Testis (tissue), 2 donors: ENCODE measurements at regions not wholly inside any gene's neighbourhood (a gene's known extent, or its start where the extent isn't known, plus 50 kb on each side); places are given as distances from the start of the nearest gene placed in this dataset.

ENCODE experiments used
- DNase-seq: peaks from one replicate; pipeline ENCODE4 v3.0.0-alpha.2; 2019
- H3K27ac ChIP-seq, 2 donors: fragments of 200-600 bp; sonication (generic); one replicate each; pipeline ENCODE4 v1.5.1; 2019
- H3K27me3 ChIP-seq: fragments of 200-600 bp; sonication (generic); one replicate; pipeline ENCODE4 v1.5.1; 2019
- H3K36me3 ChIP-seq: fragments of 200-600 bp; sonication (generic); one replicate; pipeline ENCODE4 v1.5.1; 2017; ENCODE audit warnings: low read depth; ENCODE audit errors: missing control alignments
- H3K4me1 ChIP-seq: fragments of 200-600 bp; sonication (generic); one replicate; pipeline ENCODE4 v1.5.1; 2019
- H3K4me3 ChIP-seq, 2 donors: fragments of 200-600 bp; sonication (generic); one replicate each; pipeline ENCODE4 v1.5.1; 2017 to 2019
- H3K9me3 ChIP-seq: fragments of 200-600 bp; sonication (generic); one replicate; pipeline ENCODE4 v1.5.1; 2017
- POLR2A ChIP-seq: fragments of 450-650 bp; IDR thresholded peaks from one replicate; pipeline ENCODE4 v1.6.1; 2017; ENCODE audit warnings: antibody characterized with exemption, mild to moderate bottlenecking, moderate library complexity
- WGBS, 2 donors: methylation state at CpG; one replicate each; pipeline ENCODE4 v1.1.5; 2018; 5-methylcytosine and 5-hydroxymethylcytosine counted together
- intact Hi-C: fragments of 100-400 bp; cut with DNase I; formaldehyde crosslinking; loops from one replicate; pipeline ENCODE4 v1.15.1; 2023; ENCODE audit warnings: low total_unique reads
- TF ChIP-seq, protein P1 (sequence below), 3 experiments: fragments of 450-650 bp in 2 of 3; fragments of 200-600 bp in 1 of 3; sonication (generic) in 1 of 3; IDR thresholded peaks; one replicate each; pipeline ENCODE4 v1.5.1; 2016 to 2019; ENCODE audit warnings: antibody characterized with exemption in 3 of 3, mild to moderate bottlenecking in 2 of 3, moderate library complexity in 1 of 3

- TF ChIP-seq, protein P1, sequence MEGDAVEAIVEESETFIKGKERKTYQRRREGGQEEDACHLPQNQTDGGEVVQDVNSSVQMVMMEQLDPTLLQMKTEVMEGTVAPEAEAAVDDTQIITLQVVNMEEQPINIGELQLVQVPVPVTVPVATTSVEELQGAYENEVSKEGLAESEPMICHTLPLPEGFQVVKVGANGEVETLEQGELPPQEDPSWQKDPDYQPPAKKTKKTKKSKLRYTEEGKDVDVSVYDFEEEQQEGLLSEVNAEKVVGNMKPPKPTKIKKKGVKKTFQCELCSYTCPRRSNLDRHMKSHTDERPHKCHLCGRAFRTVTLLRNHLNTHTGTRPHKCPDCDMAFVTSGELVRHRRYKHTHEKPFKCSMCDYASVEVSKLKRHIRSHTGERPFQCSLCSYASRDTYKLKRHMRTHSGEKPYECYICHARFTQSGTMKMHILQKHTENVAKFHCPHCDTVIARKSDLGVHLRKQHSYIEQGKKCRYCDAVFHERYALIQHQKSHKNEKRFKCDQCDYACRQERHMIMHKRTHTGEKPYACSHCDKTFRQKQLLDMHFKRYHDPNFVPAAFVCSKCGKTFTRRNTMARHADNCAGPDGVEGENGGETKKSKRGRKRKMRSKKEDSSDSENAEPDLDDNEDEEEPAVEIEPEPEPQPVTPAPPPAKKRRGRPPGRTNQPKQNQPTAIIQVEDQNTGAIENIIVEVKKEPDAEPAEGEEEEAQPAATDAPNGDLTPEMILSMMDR (IDR thresholded peaks at IDR 0.05): no peak
- intact Hi-C loops: no loop called here
- H3K36me3 ChIP-seq: no peaks in the 10 kb centered on the region
- no peaks in the 10 kb centered on the region for H3K4me1 ChIP-seq
- no peak overlapping the region for H3K27ac ChIP-seq
- H3K9me3 ChIP-seq: no peaks in the 10 kb centered on the region
- DNase-seq: no peak
- H3K27me3 ChIP-seq: no peaks in the 10 kb centered on the region
- 57 to 100% methylated on average over 2 of the region's 2 CpGs for WGBS, 2 donors
- H3K4me3 ChIP-seq: no peak overlapping the region
These were observed 267.2 kb downstream of the FBXO8 start for GRCh38 chr4:174016251-174016650.

- H3K9me3 ChIP-seq: no peaks in the 10 kb centered on the region
- intact Hi-C loops: no loop called here
- DNase-seq: no peak
- H3K4me1 ChIP-seq: no peaks in the 10 kb centered on the region
- H3K36me3 ChIP-seq: no peaks in the 10 kb centered on the region
- H3K27ac ChIP-seq: no peak overlapping the region
- no peak overlapping the region for H3K4me3 ChIP-seq
- H3K27me3 ChIP-seq: no peaks in the 10 kb centered on the region
- TF ChIP-seq, protein P1 (IDR thresholded peaks at IDR 0.05): no peak
- TF ChIP-seq POLR2A: no peak
These were observed 270.6 kb downstream of the FBXO8 start for GRCh38 chr4:174012886-174013259.

DNA sequence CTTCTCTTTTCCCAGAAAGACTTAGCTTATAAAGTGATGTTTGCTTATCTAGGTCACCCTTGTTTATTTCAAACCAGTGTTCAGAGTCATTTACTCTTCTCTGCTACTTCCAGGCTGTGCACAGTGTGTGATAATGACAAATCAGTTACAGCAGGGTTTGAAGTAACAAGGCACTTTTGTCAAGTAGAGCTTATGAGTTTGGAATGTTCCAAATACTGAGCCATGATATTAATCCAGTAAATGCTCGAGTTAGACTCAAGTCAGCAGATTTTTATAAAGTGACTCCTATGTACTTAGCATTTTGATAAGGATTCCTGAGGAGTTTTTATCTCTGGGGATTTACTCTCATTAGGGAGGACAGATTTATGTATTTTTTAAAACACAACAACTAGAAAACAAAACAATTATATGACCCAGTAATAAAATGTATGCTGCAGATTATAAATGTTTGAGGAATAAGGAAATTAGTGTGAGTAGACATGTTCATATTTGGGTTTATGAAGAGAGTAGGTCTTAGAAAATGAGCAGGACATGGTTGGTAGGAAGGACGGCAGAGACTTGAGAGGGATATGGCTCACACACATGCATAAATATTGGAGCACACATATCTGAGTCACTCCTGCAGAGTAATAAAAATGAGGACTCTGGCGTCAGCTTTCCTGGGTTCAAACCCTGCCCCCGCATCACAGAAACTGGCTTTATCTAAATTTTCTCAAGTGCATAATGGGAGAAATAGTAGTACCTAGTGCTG is 271.2 kb downstream of the FBXO8 start:
- no peaks in the 10 kb centered on the region for H3K9me3 ChIP-seq
- H3K27me3 ChIP-seq: no peaks in the 10 kb centered on the region
- 59 to 60% methylated on average over 4 of the region's 4 CpGs for WGBS, 2 donors
- intact Hi-C loops: no loop called here
- no peak overlapping the region for H3K27ac ChIP-seq
- H3K4me3 ChIP-seq: no peak overlapping the region
- no peaks in the 10 kb centered on the region for H3K36me3 ChIP-seq
- TF ChIP-seq, protein P1 (IDR thresholded peaks at IDR 0.05): no peak
- TF ChIP-seq POLR2A: no peak
- DNase-seq: no peak
- H3K4me1 ChIP-seq: no peaks in the 10 kb centered on the region

GRCh38 chr4:174010547-174010946 is 272.9 kb downstream of the FBXO8 start:
- Histone ChIP-seq H3K4me1 (no peaks in the 10 kb centered on the region), H3K9me3 (no peaks in the 10 kb centered on the region), H3K27ac (no peak overlapping the region), H3K27me3 (no peaks in the 10 kb centered on the region), H3K4me3 (no peak overlapping the region), H3K36me3 (no peaks in the 10 kb centered on the region)
- TF ChIP-seq POLR2A: no peak
- TF ChIP-seq, protein P1 (IDR thresholded peaks at IDR 0.05): no peak
- WGBS, 2 donors: 81 to 83% methylated on average over 3 of the region's 3 CpGs
- intact Hi-C loops: no loop called here
- no peak for DNase-seq
